HEK293T (cell line): ENCODE measurements at regions not wholly inside any gene's neighbourhood (a gene's known extent, or its start where the extent isn't known, plus 50 kb on each side); places are given as distances from the start of the nearest gene placed in this dataset.

ENCODE experiments used
- ARNT ChIP-seq: fragments of 450-650 bp; IDR thresholded peaks from 2 replicates; pipeline ENCODE4 v1.6.1; 2017; ENCODE audit warnings: mild to moderate bottlenecking
- BHLHE40 ChIP-seq: fragments of 450-650 bp; IDR thresholded peaks from 2 replicates; pipeline ENCODE4 v1.6.1; 2016; ENCODE audit warnings: mild to moderate bottlenecking, moderate library complexity, borderline replicate concordance
- ELF4 ChIP-seq: fragments of 450-650 bp; IDR thresholded peaks from 2 replicates; pipeline ENCODE4 v1.6.1; 2017; ENCODE audit warnings: antibody characterized with exemption
- FOXA1 ChIP-seq: fragments of 450-650 bp; IDR thresholded peaks from 2 replicates; pipeline ENCODE4 v1.6.1; 2016; ENCODE audit warnings: mild to moderate bottlenecking
- FOXK2 ChIP-seq: fragments of 450-650 bp; IDR thresholded peaks from 2 replicates; pipeline ENCODE4 v1.6.1; 2016; ENCODE audit warnings: mild to moderate bottlenecking
- FOXM1 ChIP-seq: fragments of 450-650 bp; IDR thresholded peaks from 2 replicates; pipeline ENCODE4 v1.6.1; 2017; ENCODE audit warnings: mild to moderate bottlenecking, borderline replicate concordance
- HDGF ChIP-seq: fragments of 450-650 bp; IDR thresholded peaks from 2 replicates; pipeline ENCODE4 v1.6.1; 2017; ENCODE audit warnings: antibody characterized with exemption, borderline replicate concordance
- NFRKB ChIP-seq: fragments of 450-650 bp; IDR thresholded peaks from 2 replicates; pipeline ENCODE4 v1.6.1; 2016; ENCODE audit warnings: mild to moderate bottlenecking, moderate library complexity
- SP1 ChIP-seq: fragments of 450-650 bp; IDR thresholded peaks from 2 replicates; pipeline ENCODE4 v1.6.1; 2017
- SUZ12 ChIP-seq: fragments of 450-650 bp; IDR thresholded peaks from 2 replicates; pipeline ENCODE4 v1.6.1; 2016; ENCODE audit warnings: mild to moderate bottlenecking
- TARDBP ChIP-seq: fragments of 450-650 bp; IDR thresholded peaks from 2 replicates; pipeline ENCODE4 v1.6.1; 2016
- ZNF384 ChIP-seq: fragments of 450-650 bp; IDR thresholded peaks from 2 replicates; pipeline ENCODE4 v1.6.1; 2016
- TF ChIP-seq, protein P1 (sequence below): fragments of 450-650 bp; IDR thresholded peaks from 2 replicates; pipeline ENCODE4 v1.6.1; 2016

DNA sequence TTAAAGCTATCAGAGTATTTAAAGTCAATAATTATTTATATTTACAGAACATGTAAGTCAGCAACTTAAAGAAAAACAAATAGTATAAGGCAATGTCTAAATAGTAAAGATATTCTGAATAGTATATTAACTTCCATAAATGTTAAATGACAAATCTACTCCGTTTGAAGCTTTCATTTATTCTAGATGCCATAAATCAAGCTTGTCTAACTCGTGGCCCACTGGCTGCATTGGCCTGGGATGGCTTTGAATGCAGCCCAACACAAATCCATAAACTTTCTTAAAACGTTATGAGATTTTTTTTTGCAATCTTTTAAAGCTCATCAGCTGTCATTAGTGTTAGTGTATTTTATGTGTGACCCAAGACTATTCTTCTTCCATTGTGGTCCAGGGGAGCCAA lies 1117.1 kb upstream of the PCDH9 start:
- TF ChIP-seq SP1 (no peak), FOXK2 (no peak), BHLHE40 (no peak), ELF4 (no peak), FOXA1 (no peak), SUZ12 (no peak), HDGF (no peak), FOXM1 (no peak), ARNT (no peak), TARDBP (no peak), ZNF384 (no peak), NFRKB (no peak)
- TF ChIP-seq, protein P1, sequence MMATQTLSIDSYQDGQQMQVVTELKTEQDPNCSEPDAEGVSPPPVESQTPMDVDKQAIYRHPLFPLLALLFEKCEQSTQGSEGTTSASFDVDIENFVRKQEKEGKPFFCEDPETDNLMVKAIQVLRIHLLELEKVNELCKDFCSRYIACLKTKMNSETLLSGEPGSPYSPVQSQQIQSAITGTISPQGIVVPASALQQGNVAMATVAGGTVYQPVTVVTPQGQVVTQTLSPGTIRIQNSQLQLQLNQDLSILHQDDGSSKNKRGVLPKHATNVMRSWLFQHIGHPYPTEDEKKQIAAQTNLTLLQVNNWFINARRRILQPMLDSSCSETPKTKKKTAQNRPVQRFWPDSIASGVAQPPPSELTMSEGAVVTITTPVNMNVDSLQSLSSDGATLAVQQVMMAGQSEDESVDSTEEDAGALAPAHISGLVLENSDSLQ, result peak; percentile 78
